ENCODE measurements at regions not wholly inside any gene's neighbourhood (a gene's known extent, or its start where the extent isn't known, plus 50 kb on each side); places are given as distances from the start of the nearest gene placed in this dataset.

GRCh38 chr14:101503431-101504095 lies 57.7 kb upstream of the DIO3 start:
- TF ChIP-seq TAF1 (IDR thresholded peaks at IDR 0.05; ENCODE audit: borderline replicate concordance, low read depth, low read length) (no peak), POLR2A (IDR thresholded peaks at IDR 0.05; ENCODE audit: low read depth, low read length) (no peak), POLR2AphosphoS5 (IDR thresholded peaks at IDR 0.05; ENCODE audit: low read depth, low read length) (no peak)

Measured in GM12892 (cell line).